GM21515 (cell line): ENCODE measurements at regions not wholly inside any gene's neighbourhood (a gene's known extent, or its start where the extent isn't known, plus 50 kb on each side); places are given as distances from the start of the nearest gene placed in this dataset.

Source experiments
- ATAC-seq: cut with Tn5 transposase; IDR thresholded peaks from one replicate; pipeline ENCODE4 v1.9.1; 2021; ENCODE audit not compliant: unreplicated experiment

GRCh38 chr9:106310782-106311181, 552.2 kb upstream of the ZNF462 start:
- no peak for ATAC-seq

GRCh38 chr9:106312906-106313305, 550.1 kb upstream of the ZNF462 start:
- no peak for ATAC-seq

- no peak for ATAC-seq
Observed at GRCh38 chr9:106314476-106314875, 548.5 kb upstream of the ZNF462 start.

- no peak for ATAC-seq
Observed at GRCh38 chr9:106321394-106322180, 541.4 kb upstream of the ZNF462 start.

- no peak for ATAC-seq
Observed at GRCh38 chr9:106322706-106323245, 540.2 kb upstream of the ZNF462 start.

GRCh38 chr9:106324053-106324585, 538.8 kb upstream of the ZNF462 start:
- no peak for ATAC-seq

GRCh38 chr9:106324591-106325280, 538.2 kb upstream of the ZNF462 start:
- no peak for ATAC-seq

GRCh38 chr9:106326493-106326892, 536.5 kb upstream of the ZNF462 start:
- no peak for ATAC-seq

GRCh38 chr9:106333481-106333880, 529.5 kb upstream of the ZNF462 start:
- no peak for ATAC-seq

GRCh38 chr9:106334081-106334480, 528.9 kb upstream of the ZNF462 start:
- no peak for ATAC-seq

- no peak for ATAC-seq
Observed at GRCh38 chr9:106339882-106340281, 523.1 kb upstream of the ZNF462 start.

- ATAC-seq = no peak
Observed at GRCh38 chr9:106350777-106351176, 512.2 kb upstream of the ZNF462 start.

- no peak for ATAC-seq
Observed at GRCh38 chr9:106356924-106357323, 506.0 kb upstream of the ZNF462 start.

GRCh38 chr9:106358331-106358730, 504.6 kb upstream of the ZNF462 start:
- no peak for ATAC-seq

- ATAC-seq = no peak
Observed at GRCh38 chr9:106376689-106377088, 486.3 kb upstream of the ZNF462 start.

- no peak for ATAC-seq
Observed at GRCh38 chr9:106383072-106383471, 479.9 kb upstream of the ZNF462 start.

GRCh38 chr9:106387965-106388364, 475.0 kb upstream of the ZNF462 start:
- ATAC-seq = no peak

GRCh38 chr9:106393226-106393625, 469.7 kb upstream of the ZNF462 start:
- no peak for ATAC-seq

GRCh38 chr9:106400170-106400569, 462.8 kb upstream of the ZNF462 start:
- ATAC-seq = no peak

GRCh38 chr9:106400950-106401349, 462.0 kb upstream of the ZNF462 start:
- no peak for ATAC-seq

- ATAC-seq = no peak
Observed at GRCh38 chr9:106403081-106403480, 459.9 kb upstream of the ZNF462 start.

- no peak for ATAC-seq
Observed at GRCh38 chr9:106404137-106404536, 458.8 kb upstream of the ZNF462 start.
